H9 (cell line): ENCODE measurements at regions not wholly inside any gene's neighbourhood (a gene's known extent, or its start where the extent isn't known, plus 50 kb on each side); places are given as distances from the start of the nearest gene placed in this dataset.

ENCODE experiments used
- DNase-seq: peaks from one replicate; pipeline ENCODE4 v3.0.0-alpha.2; 2017
- H2AFZ ChIP-seq: one replicate; pipeline ENCODE4 v1.6.1; 2013; ENCODE audit warnings: mild to moderate bottlenecking, low read length, control low read depth, moderate library complexity
- H2AK5ac ChIP-seq: 2 replicates; pipeline ENCODE4 v1.6.1; 2013; ENCODE audit warnings: low read length, control low read depth, mixed read lengths; ENCODE audit not compliant: insufficient read length
- H2BK120ac ChIP-seq: one replicate; pipeline ENCODE4 v1.6.1; 2013; ENCODE audit warnings: low read depth, mild to moderate bottlenecking, low read length, control low read depth, inconsistent platforms; ENCODE audit not compliant: poor library complexity, severe bottlenecking
- H2BK12ac ChIP-seq: 2 replicates; pipeline ENCODE4 v1.6.1; 2013; ENCODE audit warnings: low read length, control low read depth, mixed read lengths, low read depth; ENCODE audit not compliant: insufficient read length
- H2BK15ac ChIP-seq: 2 replicates; pipeline ENCODE4 v1.6.1; 2013; ENCODE audit warnings: low read depth, low read length, control low read depth
- H2BK20ac ChIP-seq: one replicate; pipeline ENCODE4 v1.6.1; 2013; ENCODE audit warnings: low read depth, mild to moderate bottlenecking, low read length, control low read depth, inconsistent platforms; ENCODE audit not compliant: poor library complexity, severe bottlenecking
- H2BK5ac ChIP-seq: 2 replicates; pipeline ENCODE4 v1.6.1; 2013; ENCODE audit warnings: low read length, control low read depth, mixed read lengths; ENCODE audit not compliant: insufficient read length
- H3K14ac ChIP-seq: 2 replicates; pipeline ENCODE4 v1.6.1; 2013; ENCODE audit warnings: low read length, control low read depth; ENCODE audit not compliant: insufficient read depth
- H3K18ac ChIP-seq: 2 replicates; pipeline ENCODE4 v1.6.1; 2013; ENCODE audit warnings: low read depth, mild to moderate bottlenecking, mixed read lengths, low read length, control low read depth; ENCODE audit not compliant: insufficient read length
- H3K23ac ChIP-seq: 2 replicates; pipeline ENCODE4 v1.6.1; 2013; ENCODE audit warnings: low read length, control low read depth, mixed read lengths, low read depth; ENCODE audit not compliant: insufficient read length
- H3K23me2 ChIP-seq: 2 replicates; pipeline ENCODE4 v1.6.1; 2013; ENCODE audit warnings: low read depth, mild to moderate bottlenecking, mixed read lengths, low read length, control low read depth; ENCODE audit not compliant: insufficient read length, poor library complexity, severe bottlenecking
- H3K27ac ChIP-seq: 2 replicates; pipeline ENCODE4 v1.5.1; 2013; ENCODE audit warnings: low read length, control low read depth, mixed read lengths, low read depth; ENCODE audit not compliant: insufficient read length
- H3K27me3 ChIP-seq: 2 replicates; pipeline ENCODE4 v1.6.1; 2013; ENCODE audit warnings: low read length, control low read depth, inconsistent platforms; ENCODE audit not compliant: insufficient read depth
- H3K4ac ChIP-seq: 2 replicates; pipeline ENCODE4 v1.6.1; 2013; ENCODE audit warnings: low read depth, mild to moderate bottlenecking, control low read depth, inconsistent platforms, low read length, moderate library complexity
- H3K4me1 ChIP-seq: 2 replicates; pipeline ENCODE4 v1.6.1; 2013; ENCODE audit warnings: low read length, control low read depth, inconsistent platforms; ENCODE audit not compliant: insufficient read depth
- H3K4me2 ChIP-seq: 2 replicates; pipeline ENCODE4 v1.6.1; 2013; ENCODE audit warnings: low read length, control low read depth, mixed read lengths; ENCODE audit not compliant: insufficient read length, insufficient read depth
- H3K56ac ChIP-seq: 2 replicates; pipeline ENCODE4 v1.6.1; 2013; ENCODE audit warnings: low read depth, mild to moderate bottlenecking, mixed read lengths, low read length, control low read depth; ENCODE audit not compliant: insufficient read length
- H3K79me1 ChIP-seq: 2 replicates; pipeline ENCODE4 v1.6.1; 2013; ENCODE audit warnings: low read depth, mild to moderate bottlenecking, moderate library complexity, low read length, control low read depth, inconsistent platforms; ENCODE audit not compliant: insufficient read depth, poor library complexity, severe bottlenecking
- H3K79me2 ChIP-seq: 2 replicates; pipeline ENCODE4 v1.6.1; 2013; ENCODE audit warnings: low read length, control low read depth, inconsistent platforms; ENCODE audit not compliant: insufficient read depth
- H3K9ac ChIP-seq: 2 replicates; pipeline ENCODE4 v1.6.1; 2013; ENCODE audit warnings: low read length, control low read depth, mixed read lengths; ENCODE audit not compliant: insufficient read length; ENCODE audit errors: extremely low read depth
- H3K9me3 ChIP-seq: one replicate; pipeline ENCODE4 v1.6.1; 2013; ENCODE audit warnings: low read depth, low read length, inconsistent platforms; ENCODE audit not compliant: control insufficient read depth
- H3T11ph ChIP-seq: one replicate; pipeline ENCODE4 v1.6.1; 2013; ENCODE audit warnings: mild to moderate bottlenecking, low read length, control low read depth, inconsistent platforms
- H4K20me1 ChIP-seq: one replicate; pipeline ENCODE4 v1.6.1; 2013; ENCODE audit not compliant: control insufficient read depth, insufficient read length, insufficient read depth
- H4K5ac ChIP-seq: 2 replicates; pipeline ENCODE4 v1.6.1; 2013; ENCODE audit warnings: low read depth, mild to moderate bottlenecking, mixed read lengths, low read length, control low read depth; ENCODE audit not compliant: insufficient read length
- H4K8ac ChIP-seq: replicated peaks from 2 replicates; pipeline ENCODE4 v1.6.1; 2013; ENCODE audit warnings: low read length, control low read depth, mixed read lengths, low read depth; ENCODE audit not compliant: insufficient read length
- H4K91ac ChIP-seq: 2 replicates; pipeline ENCODE4 v1.6.1; 2013; ENCODE audit warnings: low read depth, mild to moderate bottlenecking, moderate library complexity, mixed read lengths, low read length, control low read depth; ENCODE audit not compliant: insufficient read length
- H3K27ac Mint-ChIP-seq, 3 experiments: 2 replicates in 2 of 3; 3 replicates in 1 of 3; pipeline ENCODE4 v1.8.0; 2020 to 2021; ENCODE audit warnings: mixed read lengths in 3 of 3, mild to moderate bottlenecking in 1 of 3, moderate library complexity in 1 of 3
- H3K27me3 Mint-ChIP-seq: 2 replicates; pipeline ENCODE4 v1.8.0; 2021; ENCODE audit warnings: low read depth, mild to moderate bottlenecking, moderate library complexity, mixed read lengths
- H3K36me3 Mint-ChIP-seq, 3 experiments: 2 replicates in 2 of 3; 3 replicates in 1 of 3; pipeline ENCODE4 v1.8.0; 2020 to 2021; ENCODE audit warnings: low read depth in 3 of 3, mixed read lengths in 3 of 3; ENCODE audit not compliant: insufficient read depth in 1 of 3
- H3K4me1 Mint-ChIP-seq, 2 experiments: 2 replicates each; pipeline ENCODE4 v1.8.0; 2020; ENCODE audit warnings: mixed read lengths in 2 of 2
- H3K4me3 Mint-ChIP-seq, 2 experiments: 2 replicates in 1 of 2; 3 replicates in 1 of 2; pipeline ENCODE4 v1.8.0; 2020 to 2021; ENCODE audit warnings: mild to moderate bottlenecking in 2 of 2, mixed read lengths in 2 of 2, moderate library complexity in 1 of 2
- H3K9me3 Mint-ChIP-seq, 2 experiments: 2 replicates in 1 of 2; 3 replicates in 1 of 2; pipeline ENCODE4 v1.8.0; 2020; ENCODE audit warnings: mild to moderate bottlenecking in 2 of 2, mixed read lengths in 2 of 2, moderate library complexity in 1 of 2
- CTCF ChIP-seq: fragments of 200-600 bp; sonication (generic); conservative IDR thresholded peaks from 3 replicates; pipeline ENCODE4 v1.8.0; 2021; ENCODE audit warnings: antibody characterized with exemption, mild to moderate bottlenecking
- WGBS: extraction: QIAGEN DNeasy Blood & Tissue Kit; methylation state at CpG from one replicate; pipeline ENCODE4 v1.1.7; 2013; ENCODE audit warnings: missing lambda C conversion rate, low lambda C conversion rate, mixed read lengths; ENCODE audit not compliant: insufficient read length; ENCODE audit errors: extremely low coverage; 5-methylcytosine and 5-hydroxymethylcytosine counted together

GRCh38 chr9:73347720-73348119 lies 196.1 kb downstream of the ANXA1 start:
- H3K27ac Mint-ChIP-seq, result no peak overlapping the region
- no peak overlapping the region for H2BK120ac ChIP-seq
- no peaks in the 10 kb centered on the region for H3K9me3 Mint-ChIP-seq

More at GRCh38 chr9:73347720-73348119, 196.1 kb downstream of the ANXA1 start:
- Histone ChIP-seq H4K91ac (no peak overlapping the region), H3K79me2 (no peaks in the 10 kb centered on the region), H3K56ac (no peak overlapping the region), H2BK15ac (no peak overlapping the region), H3K9ac (no peak overlapping the region), H3K14ac (no peak overlapping the region), H2AFZ (no peak overlapping the region), H3K4me2 (no peak overlapping the region), H3K4me1 (no peaks in the 10 kb centered on the region), H3K23ac (no peak overlapping the region), H3T11ph (no peak overlapping the region), H4K5ac (no peak overlapping the region), H3K4ac (no peak overlapping the region), H2BK20ac (no peak overlapping the region), H3K27me3 (no peaks in the 10 kb centered on the region), H2AK5ac (no peak overlapping the region), H4K20me1 (no peaks in the 10 kb centered on the region), H2BK12ac (no peak overlapping the region), H3K27ac (no peak overlapping the region), H3K9me3 (no peaks in the 10 kb centered on the region), H3K18ac (no peak overlapping the region), H4K8ac (no peak overlapping the region), H2BK5ac (no peak overlapping the region), H3K79me1 (no peaks in the 10 kb centered on the region), H3K23me2 (no peaks in the 10 kb centered on the region)
- H3K4me1 Mint-ChIP-seq, result peaks cover 0 to 7% of the 10 kb centered on the region in 2 experiments; a peak in 2 of 4 replicates
- no peak for DNase-seq
- H3K27me3 Mint-ChIP-seq, result no peaks in the 10 kb centered on the region
- H3K36me3 Mint-ChIP-seq, result no peaks in the 10 kb centered on the region
- no peak for TF ChIP-seq CTCF
- no CpG with 5 or more reads among the region's 1 CpG for WGBS
- H3K4me3 Mint-ChIP-seq, result no peak overlapping the region
